Right lobe of liver (tissue), 6 donors: ENCODE measurements at regions not wholly inside any gene's neighbourhood (a gene's known extent, or its start where the extent isn't known, plus 50 kb on each side); places are given as distances from the start of the nearest gene placed in this dataset.
A peak's percentile ranks its signal among the peaks of the same experiment; 100 is the strongest.
"Not testable (repeated sequence)": the region's sequence is repeated elsewhere in the genome, so short reads cannot be mapped to it uniquely, and the experiment has no call there.

Source experiments
- ATAC-seq, 4 donors: fragments of 200-7000 bp; cut with Tn5 transposase; one replicate each; pipeline ENCODE4 v1.9.1; 2020; ENCODE audit warnings: mild to moderate bottlenecking in 4 of 4, moderate library complexity in 4 of 4
- DNase-seq, 3 donors: peaks; one replicate each; pipeline ENCODE4 v3.0.0-alpha.2; 2020
- H3K27ac ChIP-seq, 3 donors: fragments of 200-600 bp; one replicate each; pipeline ENCODE4 v1.8.0; 2022
- H3K27me3 ChIP-seq, 2 donors: fragments of 200-600 bp; one replicate each; pipeline ENCODE4 v1.8.0; 2022
- H3K36me3 ChIP-seq, 4 donors: fragments of 200-600 bp; sonication (generic) in 1 of 4; one replicate each; pipeline versions ENCODE4 v1.5.1 to v1.8.0; 2017 to 2022; ENCODE audit warnings: control low read depth in 1 of 4
- H3K4me1 ChIP-seq, 4 donors: fragments of 200-600 bp; sonication (generic) in 1 of 4; one replicate each; pipeline versions ENCODE4 v1.5.1 to v1.8.0; 2017 to 2022; ENCODE audit warnings: control low read depth in 1 of 4
- H3K4me3 ChIP-seq, 3 donors: fragments of 200-600 bp; one replicate each; pipeline ENCODE4 v1.8.0; 2022
- H3K9me3 ChIP-seq, 4 donors: fragments of 200-600 bp; sonication (generic) in 1 of 4; one replicate each; pipeline versions ENCODE4 v1.5.1 to v1.8.0; 2017 to 2022; ENCODE audit warnings: control low read depth in 1 of 4
- POLR2A ChIP-seq: fragments of 450-650 bp; IDR thresholded peaks from one replicate; pipeline ENCODE4 v1.6.1; 2017; ENCODE audit warnings: antibody characterized with exemption, mild to moderate bottlenecking
- WGBS: methylation state at CpG from one replicate; pipeline ENCODE4 v1.1.6; 2018; ENCODE audit warnings: low coverage, low lambda C conversion rate; ENCODE audit not compliant: insufficient coverage; ENCODE audit errors: missing lambda C conversion rate; 5-methylcytosine and 5-hydroxymethylcytosine counted together
- intact Hi-C, 2 donors: fragments of 100-400 bp; cut with DNase I; formaldehyde crosslinking; loops; one replicate each; pipeline versions ENCODE4 v1.11.2 to v1.14.1; 2022
- TF ChIP-seq, protein P1 (sequence below), 4 donors: fragments of 200-600 bp in 3 of 4; fragments of 450-650 bp in 1 of 4; IDR thresholded peaks; one replicate each; pipeline versions ENCODE4 v1.5.1 to v1.8.0; 2016 to 2022; ENCODE audit warnings: antibody characterized with exemption in 4 of 4, mild to moderate bottlenecking in 2 of 4
- donor health status: DM: no; HTN: yes; CAD: no.
- donor health status: DM: no; HTN: no; CAD: no.
- donor health status: DM: no; HTN: no; CAD: no.
- donor health status: DM: no; HTN: yes; CAD: no.
- donor health status: DM: no; HTN: yes; CAD: no.

DNA sequence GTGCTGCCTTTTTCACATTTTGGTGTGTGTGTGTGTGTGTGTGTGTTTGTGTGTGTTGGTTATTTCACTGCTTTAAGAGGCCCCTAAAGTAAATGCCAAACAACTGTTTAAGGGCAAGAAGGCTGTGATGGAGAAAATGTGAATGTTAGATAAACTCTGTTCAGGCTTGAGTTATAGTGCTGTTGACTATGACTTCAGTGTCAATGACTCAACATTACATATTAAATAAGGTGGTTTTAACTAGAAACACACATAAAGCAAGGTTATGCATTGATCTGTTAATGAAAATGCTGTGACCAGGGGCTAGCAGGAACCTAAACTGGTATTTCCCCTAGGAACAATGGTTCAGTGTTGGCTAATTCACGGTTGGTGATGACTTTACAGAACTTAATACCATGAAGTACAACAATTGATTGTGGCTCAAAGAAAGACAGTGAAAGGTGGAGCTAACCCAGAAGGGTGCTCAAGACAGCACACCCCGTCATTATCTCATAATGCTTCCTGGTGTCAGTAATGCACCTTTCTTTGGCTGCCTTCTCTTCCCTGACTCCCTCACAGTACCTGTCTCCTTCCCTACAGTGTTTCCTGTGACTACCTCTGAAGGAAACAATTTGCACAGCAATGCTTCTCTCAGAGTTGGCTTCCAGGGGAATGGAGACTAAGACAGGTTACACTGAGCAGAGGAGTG, 116.1 kb downstream of the RIN2 start:
- whole genome bisulfite sequencing, result 86% methylated on average over 2 of the region's 2 CpGs
- no peak for ATAC-seq

DNA sequence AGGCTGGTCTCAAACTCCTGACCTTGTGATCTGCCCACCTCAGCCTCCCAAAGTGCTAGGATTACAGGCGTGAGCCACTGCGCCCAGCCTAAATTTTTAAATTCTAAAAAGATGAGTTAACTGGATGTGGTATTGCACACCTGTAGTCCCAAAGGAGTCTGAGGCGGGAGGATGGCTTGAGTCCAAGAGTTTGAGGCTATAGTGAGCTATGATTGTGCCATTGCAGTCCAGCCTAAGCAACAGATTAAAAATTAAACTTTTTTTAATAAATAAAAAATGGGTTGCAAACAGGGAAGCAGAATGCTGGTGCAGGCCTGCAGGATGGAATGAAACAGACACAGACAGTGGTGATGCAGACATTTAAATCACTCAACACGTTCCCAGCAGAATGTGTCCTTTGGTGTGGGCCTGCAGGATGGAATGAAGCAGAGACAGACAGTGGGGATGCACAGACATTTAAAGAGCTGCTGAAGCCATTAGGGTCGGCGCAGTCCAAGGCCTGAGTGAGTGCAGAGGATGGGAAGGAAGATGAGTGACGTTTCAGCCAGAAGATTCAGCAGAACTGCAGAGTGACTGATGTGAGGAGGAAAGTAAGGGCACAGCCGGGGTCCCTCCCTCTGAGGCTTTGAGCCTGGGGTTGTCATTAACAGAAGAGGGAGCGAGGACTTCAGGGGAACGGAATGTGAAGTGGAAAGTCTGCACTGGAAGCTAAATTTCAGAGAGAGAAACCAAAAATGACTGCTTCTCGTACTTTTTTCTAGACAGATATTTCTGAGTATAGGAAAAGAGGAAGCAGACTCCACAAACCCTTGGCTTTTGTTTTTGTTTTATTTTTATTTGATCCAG, 117.5 kb downstream of the RIN2 start:
- TF ChIP-seq POLR2A, result no peak
- TF ChIP-seq, protein P1, sequence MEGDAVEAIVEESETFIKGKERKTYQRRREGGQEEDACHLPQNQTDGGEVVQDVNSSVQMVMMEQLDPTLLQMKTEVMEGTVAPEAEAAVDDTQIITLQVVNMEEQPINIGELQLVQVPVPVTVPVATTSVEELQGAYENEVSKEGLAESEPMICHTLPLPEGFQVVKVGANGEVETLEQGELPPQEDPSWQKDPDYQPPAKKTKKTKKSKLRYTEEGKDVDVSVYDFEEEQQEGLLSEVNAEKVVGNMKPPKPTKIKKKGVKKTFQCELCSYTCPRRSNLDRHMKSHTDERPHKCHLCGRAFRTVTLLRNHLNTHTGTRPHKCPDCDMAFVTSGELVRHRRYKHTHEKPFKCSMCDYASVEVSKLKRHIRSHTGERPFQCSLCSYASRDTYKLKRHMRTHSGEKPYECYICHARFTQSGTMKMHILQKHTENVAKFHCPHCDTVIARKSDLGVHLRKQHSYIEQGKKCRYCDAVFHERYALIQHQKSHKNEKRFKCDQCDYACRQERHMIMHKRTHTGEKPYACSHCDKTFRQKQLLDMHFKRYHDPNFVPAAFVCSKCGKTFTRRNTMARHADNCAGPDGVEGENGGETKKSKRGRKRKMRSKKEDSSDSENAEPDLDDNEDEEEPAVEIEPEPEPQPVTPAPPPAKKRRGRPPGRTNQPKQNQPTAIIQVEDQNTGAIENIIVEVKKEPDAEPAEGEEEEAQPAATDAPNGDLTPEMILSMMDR (IDR thresholded peaks at IDR 0.05), result no peak
- Histone ChIP-seq H3K4me1 (no peaks in the 10 kb centered on the region), H3K27ac (peak overlapping the region in 1 of 3 donors; percentile 18), H3K4me3 (no peak overlapping the region), H3K36me3 (no peaks in the 10 kb centered on the region), H3K27me3 (no peaks in the 10 kb centered on the region), H3K9me3 (no peaks in the 10 kb centered on the region)
- intact Hi-C loops, result no loop called here
- peak in 3 of 4 donors; percentile 22 to 47 (median 36) for ATAC-seq
- 53% methylated on average over 9 of the region's 11 CpGs for WGBS
- no peak for DNase-seq

More for the DNA sequence above, 116.1 kb downstream of the RIN2 start:
- Histone ChIP-seq H3K9me3 (no peaks in the 10 kb centered on the region), H3K27me3 (no peaks in the 10 kb centered on the region), H3K4me3 (no peak overlapping the region), H3K36me3 (no peaks in the 10 kb centered on the region), H3K27ac (no peak overlapping the region), H3K4me1 (peaks cover 0 to 10% (median 0%) of the 10 kb centered on the region in 4 donors)
- no peak for TF ChIP-seq POLR2A
- TF ChIP-seq, protein P1 (IDR thresholded peaks at IDR 0.05), result no peak
- DNase-seq, result no peak
- intact Hi-C loops, result no loop called here

DNA sequence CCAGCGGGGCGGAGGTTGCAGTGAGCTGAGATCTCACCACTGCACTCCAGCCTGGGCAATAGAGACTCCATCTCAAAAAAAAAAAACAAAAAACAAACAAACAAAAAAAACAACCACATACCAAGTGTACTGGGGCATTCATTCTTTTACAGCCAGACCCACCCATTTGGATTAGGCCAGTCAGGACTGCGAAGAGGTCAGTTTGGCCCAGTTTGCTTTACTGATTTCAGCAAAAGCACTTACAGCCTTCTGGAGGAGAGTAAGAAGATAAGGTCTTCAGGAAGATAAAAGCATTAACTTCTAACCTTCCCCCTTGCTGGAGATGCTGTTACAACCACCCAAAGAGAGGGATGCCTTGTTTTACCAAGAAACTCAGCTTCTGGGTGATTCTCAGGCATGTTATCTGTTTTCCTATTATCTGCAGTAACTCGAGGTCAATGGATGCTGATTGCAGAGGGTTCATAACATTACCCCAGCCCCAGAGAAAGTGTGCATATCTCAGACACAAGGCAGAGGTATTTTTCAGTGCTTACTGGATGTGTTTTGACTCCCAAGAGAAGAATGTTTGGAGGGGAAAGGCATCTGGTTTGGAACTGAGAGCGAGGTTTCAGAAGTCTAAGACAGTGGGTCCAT, 118.9 kb downstream of the RIN2 start:
- no peak for TF ChIP-seq POLR2A
- TF ChIP-seq, protein P1 (IDR thresholded peaks at IDR 0.05), result no peak
- H3K36me3 ChIP-seq, result no peaks in the 10 kb centered on the region
- DNase-seq (no peak), ATAC-seq (no peak)
- H3K4me1 ChIP-seq, result no peaks in the 10 kb centered on the region
- no peak overlapping the region for H3K4me3 ChIP-seq
- H3K9me3 ChIP-seq, result no peaks in the 10 kb centered on the region
- intact Hi-C loops, result no loop called here
- 66% methylated on average over 3 of the region's 5 CpGs for WGBS
- H3K27ac ChIP-seq, result peak overlapping the region in 1 of 3 donors; percentile 18
- no peaks in the 10 kb centered on the region for H3K27me3 ChIP-seq

- H3K36me3 ChIP-seq, H3K9me3 ChIP-seq, DNase-seq, intact Hi-C loops, ATAC-seq, H3K27me3 ChIP-seq, H3K4me3 ChIP-seq, H3K4me1 ChIP-seq, H3K27ac ChIP-seq: not testable (repeated sequence)
- 92% methylated on average over 4 of the region's 4 CpGs for WGBS
Measured at GRCh38 chr20:19879874-19880255, 121.8 kb downstream of the RIN2 start.
